ENCODE measurements at regions not wholly inside any gene's neighbourhood (a gene's known extent, or its start where the extent isn't known, plus 50 kb on each side); places are given as distances from the start of the nearest gene placed in this dataset.

DNA sequence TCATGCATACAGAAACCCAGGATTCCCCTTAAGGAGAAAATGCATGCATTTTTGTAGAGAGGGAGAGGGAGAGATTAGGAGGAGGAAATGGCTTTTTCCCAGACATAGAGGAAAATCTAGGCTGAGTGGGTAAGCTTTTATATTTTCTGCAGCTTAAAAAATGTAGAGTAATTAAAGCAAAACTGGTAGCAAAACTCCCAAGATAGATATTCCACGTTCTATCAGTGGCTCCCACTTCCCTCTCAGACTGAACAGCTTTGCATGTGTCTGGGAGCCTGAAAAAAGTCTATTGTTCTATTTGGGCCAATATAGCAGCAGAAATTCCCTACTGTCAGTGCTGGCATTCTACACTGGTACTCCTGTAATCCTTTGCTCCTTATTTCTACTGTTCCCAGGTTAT, 110.8 kb upstream of the CADPS start:
- TF ChIP-seq MXI1 (IDR thresholded peaks at IDR 0.05; ENCODE audit: low read depth, low read length) (no peak), CTCF (IDR thresholded peaks at IDR 0.05) (no peak), MAX (IDR thresholded peaks at IDR 0.05; ENCODE audit: low read depth) (no peak), RCOR1 (IDR thresholded peaks at IDR 0.05; ENCODE audit: low read length) (no peak), POLR2AphosphoS5 (IDR thresholded peaks at IDR 0.05; ENCODE audit: low read depth, low read length) (no peak), RAD21 (IDR thresholded peaks at IDR 0.05; ENCODE audit: low read length) (no peak), EP300 (IDR thresholded peaks at IDR 0.05; ENCODE audit: borderline replicate concordance in 1 of 2, low read depth in 1 of 2, low read length in 1 of 2) (no peak), RXRA (IDR thresholded peaks at IDR 0.05; ENCODE audit: borderline replicate concordance, low read depth) (no peak), EZH2phosphoT487 (IDR thresholded peaks at IDR 0.05; ENCODE audit: borderline replicate concordance, low read depth) (no peak), RFX5 (IDR thresholded peaks at IDR 0.05; ENCODE audit: low read length) (no peak)
- TF ChIP-seq, protein P1, sequence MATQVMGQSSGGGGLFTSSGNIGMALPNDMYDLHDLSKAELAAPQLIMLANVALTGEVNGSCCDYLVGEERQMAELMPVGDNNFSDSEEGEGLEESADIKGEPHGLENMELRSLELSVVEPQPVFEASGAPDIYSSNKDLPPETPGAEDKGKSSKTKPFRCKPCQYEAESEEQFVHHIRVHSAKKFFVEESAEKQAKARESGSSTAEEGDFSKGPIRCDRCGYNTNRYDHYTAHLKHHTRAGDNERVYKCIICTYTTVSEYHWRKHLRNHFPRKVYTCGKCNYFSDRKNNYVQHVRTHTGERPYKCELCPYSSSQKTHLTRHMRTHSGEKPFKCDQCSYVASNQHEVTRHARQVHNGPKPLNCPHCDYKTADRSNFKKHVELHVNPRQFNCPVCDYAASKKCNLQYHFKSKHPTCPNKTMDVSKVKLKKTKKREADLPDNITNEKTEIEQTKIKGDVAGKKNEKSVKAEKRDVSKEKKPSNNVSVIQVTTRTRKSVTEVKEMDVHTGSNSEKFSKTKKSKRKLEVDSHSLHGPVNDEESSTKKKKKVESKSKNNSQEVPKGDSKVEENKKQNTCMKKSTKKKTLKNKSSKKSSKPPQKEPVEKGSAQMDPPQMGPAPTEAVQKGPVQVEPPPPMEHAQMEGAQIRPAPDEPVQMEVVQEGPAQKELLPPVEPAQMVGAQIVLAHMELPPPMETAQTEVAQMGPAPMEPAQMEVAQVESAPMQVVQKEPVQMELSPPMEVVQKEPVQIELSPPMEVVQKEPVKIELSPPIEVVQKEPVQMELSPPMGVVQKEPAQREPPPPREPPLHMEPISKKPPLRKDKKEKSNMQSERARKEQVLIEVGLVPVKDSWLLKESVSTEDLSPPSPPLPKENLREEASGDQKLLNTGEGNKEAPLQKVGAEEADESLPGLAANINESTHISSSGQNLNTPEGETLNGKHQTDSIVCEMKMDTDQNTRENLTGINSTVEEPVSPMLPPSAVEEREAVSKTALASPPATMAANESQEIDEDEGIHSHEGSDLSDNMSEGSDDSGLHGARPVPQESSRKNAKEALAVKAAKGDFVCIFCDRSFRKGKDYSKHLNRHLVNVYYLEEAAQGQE (IDR thresholded peaks at IDR 0.05; ENCODE audit: low read depth, low read length): no peak
- TF ChIP-seq, protein P2, sequence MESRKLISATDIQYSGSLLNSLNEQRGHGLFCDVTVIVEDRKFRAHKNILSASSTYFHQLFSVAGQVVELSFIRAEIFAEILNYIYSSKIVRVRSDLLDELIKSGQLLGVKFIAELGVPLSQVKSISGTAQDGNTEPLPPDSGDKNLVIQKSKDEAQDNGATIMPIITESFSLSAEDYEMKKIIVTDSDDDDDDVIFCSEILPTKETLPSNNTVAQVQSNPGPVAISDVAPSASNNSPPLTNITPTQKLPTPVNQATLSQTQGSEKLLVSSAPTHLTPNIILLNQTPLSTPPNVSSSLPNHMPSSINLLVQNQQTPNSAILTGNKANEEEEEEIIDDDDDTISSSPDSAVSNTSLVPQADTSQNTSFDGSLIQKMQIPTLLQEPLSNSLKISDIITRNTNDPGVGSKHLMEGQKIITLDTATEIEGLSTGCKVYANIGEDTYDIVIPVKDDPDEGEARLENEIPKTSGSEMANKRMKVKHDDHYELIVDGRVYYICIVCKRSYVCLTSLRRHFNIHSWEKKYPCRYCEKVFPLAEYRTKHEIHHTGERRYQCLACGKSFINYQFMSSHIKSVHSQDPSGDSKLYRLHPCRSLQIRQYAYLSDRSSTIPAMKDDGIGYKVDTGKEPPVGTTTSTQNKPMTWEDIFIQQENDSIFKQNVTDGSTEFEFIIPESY (IDR thresholded peaks at IDR 0.05; ENCODE audit: borderline replicate concordance, low read depth): no peak

All from SK-N-SH (cell line).